Mucosa of gallbladder (tissue), 1 donor: ENCODE measurements at regions not wholly inside any gene's neighbourhood (a gene's known extent, or its start where the extent isn't known, plus 50 kb on each side); places are given as distances from the start of the nearest gene placed in this dataset.
A peak's percentile ranks its signal among the peaks of the same experiment; 100 is the strongest.

Experiments
- DNase-seq: peaks from one replicate; pipeline ENCODE4 v3.0.0-alpha.2; 2020; ENCODE audit warnings: low spot score
- donor health status: DM: no; HTN: no; CAD: no.

DNA sequence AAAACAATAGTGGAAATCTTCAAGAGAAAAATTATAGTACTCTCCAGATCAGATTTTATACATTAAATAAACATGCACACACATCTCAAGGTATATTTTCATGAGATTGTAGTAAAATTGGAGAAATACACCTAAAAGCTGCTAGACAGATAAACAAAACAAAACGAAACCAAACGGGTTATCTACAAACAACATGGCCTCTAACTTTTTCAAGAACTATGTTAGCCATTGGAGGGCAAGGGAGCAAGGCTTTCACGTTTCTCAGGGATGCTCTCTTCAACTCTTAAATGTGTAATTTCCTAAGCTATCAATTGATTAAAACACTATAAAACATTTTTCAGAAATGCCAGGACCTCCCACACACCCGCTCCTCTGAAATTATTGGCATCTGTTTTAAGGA is 1262.4 kb upstream of the PCDH20 start:
- no peak for DNase-seq

DNA sequence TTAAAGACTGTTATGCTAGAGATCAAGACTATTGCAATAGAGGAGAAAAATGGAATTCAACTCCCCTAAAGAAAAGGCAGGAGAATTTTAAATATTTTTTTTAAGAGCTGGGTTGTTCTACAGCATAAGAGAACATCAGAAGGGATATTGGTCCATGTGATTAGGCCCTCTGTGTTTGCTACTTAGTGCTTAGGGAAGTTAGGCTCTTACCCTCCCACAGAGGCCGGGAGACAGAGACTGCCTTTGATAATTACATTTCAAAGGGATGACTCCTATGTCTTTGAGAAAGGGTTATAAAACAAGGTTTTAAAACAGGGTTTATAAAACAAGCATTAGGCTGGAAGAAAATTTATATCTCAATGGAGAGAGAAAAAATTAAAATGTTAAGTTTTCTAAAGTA is 1248.1 kb upstream of the PCDH20 start:
- no peak for DNase-seq

DNA sequence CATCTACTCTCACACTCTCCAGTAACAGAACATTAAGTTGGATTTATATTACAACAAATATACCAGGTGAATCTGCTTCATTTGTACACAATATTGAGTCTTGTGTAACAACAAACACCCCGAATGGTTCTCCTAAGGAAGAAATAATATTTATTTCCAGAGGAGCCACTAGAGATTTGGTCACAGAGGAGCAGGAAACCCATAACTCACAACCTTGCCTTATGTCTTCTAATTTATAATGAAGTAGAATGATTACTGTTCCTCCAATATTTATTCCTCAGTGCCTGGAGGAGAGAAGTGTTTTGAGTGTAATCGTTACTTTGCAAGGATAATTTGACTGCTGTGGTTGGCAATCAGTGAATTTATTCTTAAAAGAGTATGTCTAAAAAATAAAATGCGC is 1243.7 kb upstream of the PCDH20 start:
- no peak for DNase-seq

DNA sequence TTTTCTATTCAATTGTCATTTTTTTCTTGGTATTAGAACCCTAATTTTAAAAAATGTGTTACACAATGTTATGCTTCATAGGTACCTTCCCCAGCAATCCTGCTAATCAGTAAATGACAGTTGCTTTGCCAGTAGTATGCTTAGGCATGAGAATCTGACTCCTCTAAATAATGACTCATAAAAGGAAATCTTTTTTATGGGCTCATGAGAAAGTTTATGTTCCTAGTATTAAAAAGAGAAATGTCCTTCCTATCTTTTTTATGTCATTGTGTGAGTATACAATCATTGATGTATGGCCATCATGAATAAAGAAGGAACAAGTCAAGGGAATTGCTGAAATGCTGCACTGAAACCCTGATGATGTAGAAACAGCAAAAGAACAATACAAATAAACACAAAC is 1237.7 kb upstream of the PCDH20 start:
- no peak for DNase-seq

DNA sequence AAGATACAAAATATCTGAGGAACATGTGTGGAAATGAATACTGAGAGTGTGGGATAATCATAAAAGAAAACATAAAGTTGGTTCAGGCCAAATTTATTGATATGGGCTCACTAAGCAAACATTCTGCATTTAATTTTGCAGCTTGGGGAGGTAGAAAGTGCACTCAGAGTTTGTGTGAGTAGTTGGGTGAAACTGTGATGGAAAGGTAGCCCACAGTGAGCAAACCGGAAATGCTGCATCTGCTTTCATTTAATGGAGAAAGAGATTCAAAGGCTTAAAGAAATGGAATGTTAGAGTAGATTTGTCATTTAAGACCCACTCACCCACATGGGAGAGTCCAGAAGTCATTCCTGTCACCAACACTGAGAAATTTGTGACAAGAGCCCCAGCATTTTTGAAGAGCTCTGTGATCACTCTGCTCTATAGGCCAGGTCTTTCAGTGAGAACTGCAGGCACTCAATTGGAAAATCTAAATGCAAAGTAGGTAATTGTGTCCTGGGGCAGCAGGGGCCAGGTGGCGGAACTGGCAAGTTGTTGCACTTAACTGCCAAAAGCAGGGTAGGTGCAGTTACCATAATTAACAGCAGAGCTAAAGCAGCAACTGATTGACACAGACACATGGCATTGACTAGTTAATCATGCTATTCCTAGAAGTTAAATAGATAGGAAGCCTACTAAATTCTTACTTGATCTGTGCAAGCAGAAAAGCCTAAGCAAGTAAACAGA is 1228.3 kb upstream of the PCDH20 start:
- no peak for DNase-seq

DNA sequence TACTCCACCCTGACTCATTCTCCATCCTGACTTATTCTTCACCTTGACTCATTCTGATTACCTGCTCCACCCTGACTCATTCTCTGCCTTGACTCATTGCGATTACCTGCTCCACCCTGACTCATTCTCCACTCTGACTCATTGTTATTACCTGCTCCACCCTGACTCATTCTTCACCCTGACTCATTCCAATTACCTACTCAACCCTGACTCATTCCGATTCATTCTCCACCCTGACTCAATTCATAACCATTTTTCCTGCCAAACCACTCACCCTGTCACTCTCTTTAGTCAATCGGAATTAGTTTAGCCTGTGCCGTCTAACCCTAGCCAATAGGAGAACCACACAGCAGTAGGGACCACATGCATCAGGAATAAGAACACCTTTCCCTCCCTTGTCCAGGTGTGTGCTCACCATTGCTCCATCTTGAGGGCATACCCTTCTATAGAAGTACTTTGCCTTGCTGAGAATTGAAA is 1227.4 kb upstream of the PCDH20 start:
- DNase-seq = peak; percentile 47

DNA sequence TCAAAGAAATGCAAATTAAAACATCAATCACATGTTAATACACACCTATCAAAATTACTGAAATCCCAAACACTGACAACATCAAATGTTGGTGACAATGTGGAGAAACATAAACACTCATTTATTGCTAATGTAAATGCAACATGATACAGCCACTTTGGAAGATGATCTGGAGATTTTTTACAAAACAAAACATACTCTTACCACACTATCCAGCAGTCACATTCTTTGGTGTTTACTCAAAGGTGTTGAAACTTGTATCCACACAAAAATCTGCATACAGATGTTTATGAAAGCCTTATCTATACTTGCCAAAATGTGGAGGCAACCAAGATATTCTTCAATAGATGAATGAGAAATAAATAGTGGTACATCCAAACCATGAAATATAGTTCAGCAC is 1219.5 kb upstream of the PCDH20 start:
- DNase-seq = no peak

DNA sequence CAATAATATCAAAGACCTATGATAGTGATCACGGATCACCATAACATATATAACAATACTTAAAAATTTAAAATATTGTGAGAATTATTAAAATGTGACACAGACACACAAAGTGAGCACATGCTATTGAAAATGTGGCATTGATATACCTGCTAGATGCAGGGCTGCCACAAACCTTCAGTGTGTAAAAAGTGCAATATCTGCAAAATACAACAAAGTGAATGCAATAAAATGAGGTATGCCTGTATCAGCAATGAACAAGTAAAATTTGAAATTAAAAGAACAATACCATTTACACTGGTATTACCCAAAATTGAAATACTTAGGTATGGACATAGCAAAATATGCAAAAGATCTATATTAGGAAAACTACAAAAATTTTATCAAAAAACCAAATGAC is 1217.8 kb upstream of the PCDH20 start:
- no peak for DNase-seq

DNA sequence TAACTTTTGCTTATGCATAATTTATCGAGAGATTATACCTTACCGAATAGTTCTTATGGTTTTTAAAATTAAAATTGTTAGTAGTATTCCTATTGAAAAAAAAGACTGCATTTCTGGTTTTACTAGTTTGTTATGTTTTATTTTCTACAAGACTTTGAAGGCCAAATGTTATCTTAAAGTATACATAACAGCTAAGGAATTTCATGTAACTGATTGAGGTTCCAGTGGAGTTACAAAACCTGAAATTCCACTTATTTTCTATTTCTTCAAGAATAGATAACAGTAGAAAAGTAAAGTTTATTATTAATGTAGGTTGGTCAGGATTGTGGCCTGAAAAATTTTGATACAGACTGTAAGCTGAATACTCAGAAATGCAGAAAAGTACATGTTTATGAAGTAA is 1216.0 kb upstream of the PCDH20 start:
- no peak for DNase-seq

DNA sequence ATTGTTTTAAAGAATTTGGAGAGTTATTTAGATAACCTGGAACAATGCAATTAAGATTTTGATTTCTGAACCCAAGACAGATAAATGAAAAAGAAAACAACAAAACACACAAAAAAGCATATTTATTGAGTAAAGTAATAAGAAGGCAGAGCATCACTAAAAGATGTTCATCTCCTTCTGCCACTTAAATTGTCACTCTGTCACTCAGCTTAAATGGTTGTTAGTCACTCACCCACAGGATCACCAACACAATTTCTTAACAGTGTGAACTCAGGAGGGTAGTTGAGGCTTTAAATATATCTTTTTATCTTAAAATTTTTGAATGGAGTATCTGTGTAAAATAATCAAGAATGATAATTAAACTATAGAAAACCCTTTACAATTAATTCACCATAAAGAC is 1215.5 kb upstream of the PCDH20 start:
- DNase-seq = no peak

DNA sequence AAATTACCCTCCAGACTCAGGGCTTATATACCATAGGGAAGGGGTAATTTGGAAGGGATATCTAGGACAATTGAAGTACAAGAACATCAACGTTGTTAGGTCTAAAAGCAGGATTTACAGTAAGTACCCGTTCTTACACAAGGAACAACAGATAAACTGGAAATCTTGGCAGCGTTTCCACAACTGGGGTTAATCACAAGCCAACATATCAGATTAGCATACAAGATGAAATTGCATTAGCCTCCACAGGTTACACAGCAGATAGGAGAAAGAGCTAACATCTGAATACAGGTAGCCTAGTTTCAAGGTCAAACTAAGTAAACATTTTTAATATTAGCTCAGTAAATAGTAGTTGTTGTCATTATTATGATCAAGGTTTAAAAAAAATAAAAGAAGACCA is 1214.0 kb upstream of the PCDH20 start:
- DNase-seq = peak; percentile 82

DNA sequence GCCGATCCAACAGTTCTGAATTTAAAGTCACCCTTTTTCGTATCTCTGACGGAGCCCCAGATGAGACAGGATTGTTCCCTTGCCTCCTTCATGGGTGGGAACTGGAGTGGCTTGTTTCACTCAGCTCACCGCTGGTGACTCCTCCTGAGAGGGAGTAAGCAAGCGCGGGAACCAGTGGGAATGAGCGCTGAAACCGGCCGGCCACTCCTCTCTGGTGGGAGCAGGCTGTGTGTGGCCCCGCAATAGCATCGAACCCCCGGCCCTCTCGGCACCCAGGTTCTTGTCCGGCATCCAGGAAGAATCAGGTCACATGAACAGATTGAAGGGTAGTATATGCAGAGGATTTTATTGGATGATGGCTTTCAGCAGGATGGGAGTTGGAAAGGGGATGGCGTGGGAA is 1211.6 kb upstream of the PCDH20 start:
- no peak for DNase-seq

DNA sequence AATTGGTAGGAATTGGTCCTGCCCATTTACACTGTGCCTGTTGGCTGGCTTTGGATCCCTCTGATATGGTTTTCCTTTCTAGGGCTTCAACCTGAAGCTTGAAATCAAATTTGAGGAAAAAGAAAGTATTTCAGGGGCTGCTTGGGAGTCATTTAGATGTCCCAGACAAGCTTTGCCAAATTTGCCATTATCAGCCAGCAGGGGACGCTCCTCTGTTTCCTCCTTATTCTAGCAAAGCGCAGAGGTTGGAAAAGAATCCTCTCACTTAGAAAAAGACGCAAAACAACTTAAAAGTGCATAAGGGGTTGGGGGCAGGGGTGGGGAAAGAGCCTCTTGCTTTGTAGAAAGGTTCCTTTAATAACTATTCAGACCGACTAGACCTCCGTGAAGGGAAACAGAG is 1211.1 kb upstream of the PCDH20 start:
- DNase-seq = no peak

DNA sequence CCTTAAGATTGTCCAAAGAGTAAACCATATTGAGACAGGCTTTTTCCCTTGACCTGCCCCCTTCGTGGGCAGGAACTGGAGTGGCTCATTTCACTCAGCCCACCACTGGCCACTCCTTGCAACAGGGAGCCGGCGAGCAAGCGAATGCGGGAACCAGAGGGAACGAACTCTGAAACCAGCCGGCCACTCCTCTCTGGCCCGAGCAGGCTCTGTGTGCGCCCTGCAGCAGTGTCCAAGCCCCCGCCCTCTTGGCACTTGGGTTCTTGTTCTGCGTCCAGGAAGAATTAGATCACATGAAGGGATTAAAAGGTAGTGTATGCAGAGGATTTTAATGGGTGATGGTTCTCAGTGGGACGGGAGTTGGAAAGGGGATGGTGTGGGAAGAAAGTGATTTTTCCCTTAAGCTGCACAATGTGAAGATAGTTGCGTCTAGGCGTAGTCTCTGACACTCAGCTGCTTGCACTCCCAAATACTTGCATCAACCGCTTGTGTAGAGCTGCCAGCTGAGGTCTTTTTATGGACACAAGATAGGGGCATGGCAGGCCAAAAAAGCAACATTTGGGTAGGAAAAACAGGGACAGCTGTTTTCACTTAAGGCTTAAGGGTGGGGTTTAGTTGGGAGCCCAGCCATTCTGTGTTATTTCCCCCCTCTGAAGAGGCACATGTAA is 1209.7 kb upstream of the PCDH20 start:
- DNase-seq = no peak

DNA sequence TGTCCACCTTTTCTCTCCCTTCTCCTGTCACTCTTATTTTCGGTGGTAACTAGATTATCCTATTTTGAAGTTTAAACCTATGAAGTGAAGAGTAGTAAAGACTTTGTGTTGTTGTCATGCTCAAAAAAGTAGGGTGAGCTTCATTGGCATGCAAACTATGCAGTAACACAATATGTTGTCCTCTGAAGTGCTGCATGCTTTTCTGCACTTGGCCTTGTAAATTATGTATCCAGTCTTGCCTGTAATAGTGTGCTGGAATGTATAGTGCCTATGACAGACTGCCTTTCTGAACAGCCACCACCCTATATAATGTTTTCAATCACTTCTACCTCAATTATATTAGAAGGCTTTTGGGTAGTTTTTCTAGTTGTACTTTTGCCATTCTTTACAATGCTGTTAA is 1198.2 kb upstream of the PCDH20 start:
- DNase-seq = no peak

DNA sequence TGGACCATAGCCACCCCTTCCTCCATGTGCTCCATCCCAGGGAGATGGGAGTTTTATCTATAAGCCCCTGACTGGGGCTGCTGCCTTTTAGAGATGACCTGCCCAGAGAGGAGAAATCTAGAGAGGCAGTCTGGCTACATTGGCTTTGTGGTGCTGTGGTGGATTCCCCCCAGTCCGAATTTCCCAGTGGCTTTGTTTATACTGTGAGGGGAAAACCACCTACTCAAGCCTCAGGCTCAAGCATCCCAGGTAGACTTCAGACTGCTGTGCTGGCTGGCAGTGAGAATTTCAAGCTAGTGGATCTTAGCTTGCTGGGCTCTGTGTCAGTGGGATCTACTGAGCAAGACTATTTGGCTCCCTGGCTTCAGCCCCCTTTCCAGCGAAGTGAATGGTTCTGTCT is 1195.7 kb upstream of the PCDH20 start:
- no peak for DNase-seq

DNA sequence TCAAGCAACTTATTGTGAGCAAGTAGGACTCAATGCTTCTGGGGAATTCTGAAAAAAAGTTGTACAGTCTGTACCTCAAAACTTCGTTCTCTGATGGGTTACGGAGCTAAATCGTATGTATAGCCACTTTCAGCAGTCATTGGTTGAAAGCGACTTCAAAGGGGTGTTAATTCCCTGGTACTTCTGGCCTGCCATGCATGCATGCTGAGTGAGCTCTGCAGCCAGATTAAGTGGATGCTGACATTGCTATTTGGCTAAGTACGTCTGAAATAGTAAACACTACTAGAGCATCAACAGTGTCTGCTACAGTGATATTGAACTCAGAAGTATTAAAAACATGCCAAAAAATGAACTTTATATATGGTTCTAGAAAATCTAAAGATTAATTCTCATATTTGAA is 1183.1 kb upstream of the PCDH20 start:
- DNase-seq = no peak

DNA sequence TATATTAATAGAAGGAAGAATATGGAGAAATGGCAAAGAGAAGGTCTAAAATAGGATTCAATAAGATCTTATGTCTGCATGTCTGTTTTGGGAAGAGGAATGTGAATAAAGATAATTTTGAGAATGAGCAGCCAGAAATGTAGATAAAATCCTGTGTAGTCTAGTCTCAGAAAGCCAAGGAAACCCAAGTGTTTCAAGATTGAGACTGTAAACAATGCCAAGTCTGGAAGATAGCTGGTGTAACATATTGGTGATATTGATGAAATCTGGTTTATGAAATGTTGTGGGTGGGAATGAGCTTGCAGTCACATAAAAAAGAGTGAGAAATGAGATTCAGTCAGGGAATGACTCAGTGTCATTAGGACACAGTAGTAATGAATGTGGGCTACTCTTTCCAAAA is 1180.3 kb upstream of the PCDH20 start:
- DNase-seq = no peak

DNA sequence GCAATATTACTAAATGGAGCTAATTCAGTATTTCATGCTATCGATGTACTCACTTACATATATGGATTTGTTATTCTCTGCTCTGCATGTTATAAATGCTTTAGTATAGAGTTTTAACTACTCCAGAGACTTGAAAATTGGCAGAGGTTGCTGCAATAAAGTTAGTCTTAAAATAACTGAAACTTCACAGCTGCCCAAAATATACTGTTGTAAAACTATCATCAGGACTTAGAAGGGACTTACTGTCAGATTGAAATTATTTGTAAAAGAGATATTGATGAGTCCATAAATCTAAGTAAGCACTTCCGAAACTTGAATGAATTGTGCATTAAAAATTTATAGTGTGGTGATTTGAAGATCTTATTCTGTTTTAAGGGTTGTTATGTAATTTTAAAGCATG is 1178.2 kb upstream of the PCDH20 start:
- DNase-seq = no peak

DNA sequence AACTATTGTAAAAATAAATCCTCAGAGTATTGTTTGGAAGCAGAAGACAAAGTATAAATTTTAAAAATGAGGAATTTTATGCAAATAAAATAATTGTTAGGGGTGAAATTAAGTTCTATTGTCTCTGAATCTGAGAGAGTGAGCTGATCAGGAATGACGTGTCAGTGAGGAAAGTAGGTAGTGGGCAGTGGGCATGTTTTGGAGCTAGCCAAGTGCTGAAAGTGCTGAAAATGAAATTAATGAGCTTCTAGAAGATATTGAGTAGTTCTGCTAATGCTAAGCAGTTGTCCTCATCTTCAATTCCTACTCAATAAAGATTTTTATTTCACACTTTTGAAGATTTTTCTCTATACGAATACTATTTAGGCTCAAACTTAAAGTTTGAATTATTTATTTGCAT is 1167.8 kb upstream of the PCDH20 start:
- no peak for DNase-seq

DNA sequence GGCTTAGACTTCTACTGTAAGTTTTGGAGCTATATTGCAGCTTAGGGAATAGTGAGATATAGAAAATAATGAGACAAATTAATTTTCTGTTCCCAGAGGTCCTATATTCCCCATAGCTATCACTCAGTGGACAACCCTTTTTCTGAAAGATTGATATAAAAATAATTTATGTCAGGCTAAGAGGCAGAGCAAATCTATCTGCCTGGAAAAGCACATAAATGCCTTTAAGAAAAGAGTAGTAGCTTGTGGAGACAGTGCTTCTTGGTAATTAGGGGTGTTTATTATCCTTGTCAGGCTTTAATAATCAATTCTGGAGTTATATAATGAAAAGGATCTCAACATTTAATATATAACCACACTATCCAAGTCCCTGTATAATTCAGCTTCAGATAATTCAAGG is 1162.8 kb upstream of the PCDH20 start:
- no peak for DNase-seq

DNA sequence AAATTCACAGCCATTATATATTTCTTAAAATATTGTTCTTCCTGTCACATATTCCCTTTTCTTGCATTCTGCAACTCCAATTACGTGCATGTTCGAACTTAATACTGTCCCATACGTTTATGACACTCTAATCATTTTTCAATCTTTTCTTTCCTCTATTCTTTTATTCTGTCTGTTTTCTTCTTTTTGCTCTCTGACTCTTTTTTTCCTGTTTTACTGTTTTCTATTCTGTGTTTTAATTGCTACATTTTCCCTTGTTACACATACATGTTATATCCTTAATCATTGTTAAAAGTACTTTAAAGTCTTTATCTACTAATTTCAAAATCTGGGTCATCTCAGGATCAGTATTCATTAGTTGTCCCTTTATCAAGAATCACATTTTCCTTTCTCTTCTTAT is 1149.1 kb upstream of the PCDH20 start:
- no peak for DNase-seq

DNA sequence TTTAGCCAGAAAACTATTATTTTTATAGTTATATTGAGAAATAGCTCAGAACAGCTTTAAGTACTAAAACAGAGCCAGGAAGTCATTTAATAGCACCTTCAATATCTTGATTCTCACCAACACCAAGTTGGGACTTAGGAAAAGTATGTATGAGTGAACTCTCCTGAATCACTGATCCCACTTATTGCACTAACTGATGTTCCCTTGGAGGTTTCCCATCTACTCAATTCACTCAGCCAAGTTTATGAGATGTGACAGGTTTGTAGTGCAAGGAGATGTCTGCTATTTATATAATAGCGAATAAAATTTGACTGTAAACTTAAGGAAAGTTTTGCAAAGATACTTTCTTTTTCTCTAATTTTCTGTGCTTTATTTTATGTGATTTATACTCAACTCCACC is 1147.6 kb upstream of the PCDH20 start:
- DNase-seq = no peak

DNA sequence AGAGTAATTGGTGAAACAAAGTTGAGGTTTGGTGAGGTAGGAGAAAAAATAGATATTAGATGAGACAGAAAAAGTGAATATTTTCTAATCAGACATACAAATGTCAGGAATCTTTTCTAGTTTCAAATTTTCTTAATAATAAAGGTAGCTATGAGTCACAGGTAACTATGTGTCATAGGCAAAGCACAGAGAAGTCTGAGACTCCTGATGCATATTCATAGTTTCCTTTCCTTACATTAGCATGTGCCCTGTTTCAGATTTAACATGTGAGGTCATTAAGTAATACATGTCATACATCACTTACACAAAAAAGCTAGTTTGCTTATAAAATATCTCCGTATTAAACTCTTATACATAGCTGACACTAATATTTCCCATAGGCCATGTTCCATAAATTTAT is 1141.3 kb upstream of the PCDH20 start:
- no peak for DNase-seq
